IMR-90 (cell line): ENCODE measurements at regions not wholly inside any gene's neighbourhood (a gene's known extent, or its start where the extent isn't known, plus 50 kb on each side); places are given as distances from the start of the nearest gene placed in this dataset.
A peak's percentile ranks its signal among the peaks of the same experiment; 100 is the strongest.

ENCODE experiments used
- ATAC-seq: fragments of 200-7000 bp; cut with Tn5 transposase; 2 replicates; pipeline ENCODE4 v1.9.1; 2020; ENCODE audit warnings: low read depth, mild to moderate bottlenecking, moderate library complexity
- BruUV-seq: library from RNA; stranded (reverse); fragments of 400-500 nt; replicated peaks from 2 replicates; lab custom pipeline; 2021; lab: Mats Ljungman, UMichigan
- CTCF ChIA-PET: fragments of 300-600 bp; formaldehyde crosslinking; extraction: SDS; loops from one replicate; lab custom pipeline; 2021; ENCODE audit warnings: antibody characterized with exemption; lab: Yijun Ruan, JAX
- POLR2A ChIA-PET: fragments of 300-600 bp; sonication (Branson Sonifier 250); formaldehyde crosslinking; loops from one replicate; lab custom pipeline; 2022; ENCODE audit warnings: antibody characterized with exemption; ENCODE audit not compliant: unreplicated experiment; lab: Charles Lee
- DNase-seq: peaks from one replicate; pipeline ENCODE4 v3.0.0; 2013
- H2AFZ ChIP-seq: replicated peaks from 2 replicates; pipeline ENCODE3; 2013; ENCODE audit warnings: low read length, mild to moderate bottlenecking; ENCODE audit not compliant: poor library complexity
- H2AK5ac ChIP-seq: 2 replicates; pipeline ENCODE4 v1.6.1; 2013; ENCODE audit warnings: low read depth, low read length, inconsistent platforms
- H2AK9ac ChIP-seq: replicated peaks from 2 replicates; pipeline ENCODE3; 2013; ENCODE audit warnings: mild to moderate bottlenecking, low read depth, low read length, moderate library complexity; ENCODE audit not compliant: poor library complexity
- H2BK120ac ChIP-seq: 2 replicates; pipeline ENCODE4 v1.6.1; 2013; ENCODE audit warnings: low read depth, low read length, inconsistent platforms
- H2BK15ac ChIP-seq: 3 replicates; pipeline ENCODE4 v1.6.1; 2013; ENCODE audit warnings: low read depth, low read length, inconsistent platforms
- H2BK20ac ChIP-seq: 2 replicates; pipeline ENCODE4 v1.6.1; 2013; ENCODE audit warnings: low read depth, mild to moderate bottlenecking, inconsistent platforms, low read length, moderate library complexity
- H2BK5ac ChIP-seq: 2 replicates; pipeline ENCODE4 v1.6.1; 2013; ENCODE audit warnings: mild to moderate bottlenecking, low read depth, low read length, inconsistent platforms; ENCODE audit not compliant: poor library complexity, severe bottlenecking
- H3K14ac ChIP-seq: replicated peaks from 2 replicates; pipeline ENCODE4 v1.6.1; 2013; ENCODE audit warnings: low read depth, low read length, inconsistent platforms
- H3K18ac ChIP-seq: 2 replicates; pipeline ENCODE4 v1.6.1; 2013; ENCODE audit warnings: low read depth, low read length, control low read depth
- H3K23ac ChIP-seq: 2 replicates; pipeline ENCODE4 v1.6.1; 2013; ENCODE audit warnings: low read depth, low read length, inconsistent platforms
- H3K27ac ChIP-seq: 2 replicates; pipeline ENCODE4 v1.5.1; 2013; ENCODE audit warnings: mild to moderate bottlenecking, control low read depth, low read length; ENCODE audit not compliant: insufficient read depth
- H3K27me3 ChIP-seq: 2 replicates; pipeline ENCODE4 v1.6.1; 2013; ENCODE audit warnings: low read length; ENCODE audit not compliant: control insufficient read depth, insufficient read depth
- H3K36me3 ChIP-seq: 2 replicates; pipeline ENCODE4 v1.6.1; 2013; ENCODE audit warnings: low read length, mixed read lengths; ENCODE audit not compliant: control insufficient read depth, insufficient read depth
- H3K4ac ChIP-seq: 2 replicates; pipeline ENCODE4 v1.6.1; 2013; ENCODE audit warnings: low read depth, low read length, inconsistent platforms
- H3K4me1 ChIP-seq: 2 replicates; pipeline ENCODE4 v1.6.1; 2013; ENCODE audit warnings: low read length, mixed read lengths; ENCODE audit not compliant: control insufficient read depth, insufficient read depth
- H3K4me2 ChIP-seq: 2 replicates; pipeline ENCODE4 v1.6.1; 2013; ENCODE audit warnings: low read depth, mild to moderate bottlenecking, control low read depth, low read length, moderate library complexity
- H3K4me3 ChIP-seq: 2 replicates; pipeline ENCODE4 v1.5.1; 2013; ENCODE audit warnings: low read depth, mild to moderate bottlenecking, control low read depth, low read length, moderate library complexity; ENCODE audit not compliant: insufficient read depth
- H3K56ac ChIP-seq: 2 replicates; pipeline ENCODE4 v1.6.1; 2013; ENCODE audit warnings: low read length, inconsistent platforms; ENCODE audit not compliant: insufficient read depth; ENCODE audit errors: extremely low read depth
- H3K79me1 ChIP-seq, 2 experiments: 2 replicates each; pipeline ENCODE4 v1.6.1; 2013; ENCODE audit warnings: low read length in 2 of 2, inconsistent platforms in 1 of 2, low read depth in 1 of 2
- H3K9ac ChIP-seq: 2 replicates; pipeline ENCODE4 v1.6.1; 2013; ENCODE audit warnings: low read depth, low read length, control low read depth
- H3K9me1 ChIP-seq: 2 replicates; pipeline ENCODE4 v1.6.1; 2013; ENCODE audit warnings: low read length, inconsistent platforms; ENCODE audit not compliant: insufficient read depth
- H3K9me3 ChIP-seq: 2 replicates; pipeline ENCODE4 v1.6.1; 2013; ENCODE audit warnings: low read length; ENCODE audit not compliant: control insufficient read depth, insufficient read depth
- H4K20me1 ChIP-seq: 2 replicates; pipeline ENCODE4 v1.6.1; 2013; ENCODE audit warnings: low read length, inconsistent platforms; ENCODE audit not compliant: insufficient read depth
- H4K5ac ChIP-seq: 2 replicates; pipeline ENCODE4 v1.6.1; 2013; ENCODE audit warnings: mild to moderate bottlenecking, low read depth, low read length, control low read depth
- H4K8ac ChIP-seq, 2 experiments: 2 replicates each; pipeline ENCODE4 v1.6.1; 2013; ENCODE audit warnings: low read depth in 2 of 2, low read length in 2 of 2, control low read depth in 1 of 2, inconsistent platforms in 1 of 2
- H4K91ac ChIP-seq: 2 replicates; pipeline ENCODE4 v1.6.1; 2013; ENCODE audit warnings: low read depth, low read length, inconsistent platforms; ENCODE audit not compliant: insufficient read depth
- CTCF ChIP-seq: conservative IDR thresholded peaks from 2 replicates; pipeline ENCODE4 v1.5.1; 2012; ENCODE audit warnings: mild to moderate bottlenecking, low read depth, low read length, improper control_type of control experiment
- ELK1 ChIP-seq: fragments of 150-350 bp; IDR thresholded peaks from 2 replicates; pipeline ENCODE4 v1.6.1; 2016; ENCODE audit warnings: low read depth, mild to moderate bottlenecking, low read length, moderate library complexity, borderline replicate concordance
- FOS ChIP-seq: fragments of 150-350 bp; IDR thresholded peaks from 2 replicates; pipeline ENCODE4 v1.6.1; 2016; ENCODE audit warnings: low read depth, low read length
- MAFK ChIP-seq: IDR thresholded peaks from 2 replicates; pipeline ENCODE4 v1.6.1; 2012; ENCODE audit warnings: low read depth, low read length, improper control_type of control experiment
- MAZ ChIP-seq: IDR thresholded peaks from 2 replicates; pipeline ENCODE4 v1.6.1; 2012; ENCODE audit warnings: low read depth, mild to moderate bottlenecking, low read length, improper control_type of control experiment, moderate library complexity, borderline replicate concordance
- MXI1 ChIP-seq: IDR thresholded peaks from 2 replicates; pipeline ENCODE4 v1.6.1; 2012; ENCODE audit warnings: low read depth, mild to moderate bottlenecking, low read length, moderate library complexity, borderline replicate concordance
- NFE2L2 ChIP-seq: fragments of 150-350 bp; IDR thresholded peaks from 2 replicates; pipeline ENCODE4 v1.6.1; 2016; ENCODE audit warnings: low read depth, mild to moderate bottlenecking, low read length
- POLR2A ChIP-seq: IDR thresholded peaks from 2 replicates; pipeline ENCODE4 v1.6.1; 2012; ENCODE audit warnings: mild to moderate bottlenecking, low read depth, low read length
- RAD21 ChIP-seq: IDR thresholded peaks from 2 replicates; pipeline ENCODE4 v1.6.1; 2012; ENCODE audit warnings: low read length, improper control_type of control experiment
- RFX5 ChIP-seq: IDR thresholded peaks from 2 replicates; pipeline ENCODE4 v1.8.0; 2012; ENCODE audit warnings: low read depth, mild to moderate bottlenecking, low read length, moderate library complexity
- SMC3 ChIP-seq: fragments of 150-350 bp; IDR thresholded peaks from 2 replicates; pipeline ENCODE4 v1.6.1; 2016; ENCODE audit warnings: low read depth, mild to moderate bottlenecking, antibody characterized with exemption, low read length, moderate library complexity
- whole genome bisulfite sequencing, 2 experiments: methylation state at CpG; one replicate each; pipeline versions ENCODE4 v1.1.5 to v1.1.7; 2013; ENCODE audit warnings: missing lambda C conversion rate in 2 of 2; ENCODE audit not compliant: insufficient read length in 1 of 2; ENCODE audit errors: extremely low coverage in 2 of 2; 5-methylcytosine and 5-hydroxymethylcytosine counted together
- dilution Hi-C: fragments of 300-500 bp; cut with HindIII; formaldehyde crosslinking; loops from one replicate; pipeline ENCODE4 v1.14.3; 2018; ENCODE audit warnings: low sequenced_read_pairs; ENCODE audit not compliant: unreplicated experiment
- in situ Hi-C: fragments of 300-500 bp; cut with MboI; formaldehyde crosslinking; loops from 3 replicates; pipeline ENCODE4 v1.14.3; 2019; ENCODE audit warnings: low sequenced_read_pairs, inconsistent platforms, mixed read lengths
- intact Hi-C: fragments of 100-400 bp; cut with micrococcal nuclease; formaldehyde crosslinking; loops from 2 replicates; pipeline ENCODE4 v1.10.0; 2022

GRCh38 chr18:59823596-59824195 is 76.1 kb upstream of the PMAIP1 start:
- ChIA-PET CTCF (interaction anchor here (0.5 to 3.5 kb wide), 40 partner anchors 9 to 516 kb away, joined by 3 to 37 read pairs (median 4); partner anchors contain the start of gene CCBE1), POLR2A (no interaction called here)
- H3K9ac ChIP-seq, result no peak overlapping the region
- no peak overlapping the region for H3K4me2 ChIP-seq
- H4K91ac ChIP-seq, result 0 out of 2 replicates have a peak overlapping the region, but pooled peaks have one; percentile 26
- H3K36me3 ChIP-seq, result no peaks in the 10 kb centered on the region
- no peaks in the 10 kb centered on the region for H4K20me1 ChIP-seq
- H3K4me1 ChIP-seq, result peaks cover 4% of the 10 kb centered on the region
- H3K14ac ChIP-seq, result peak overlapping the region; percentile 51; the same call in 1 of the 2 replicates
- TF ChIP-seq MAFK, result peak; percentile 17; the same call in 1 of the 2 replicates
- TF ChIP-seq MXI1, result no peak
- TF ChIP-seq MAZ, result no peak
- TF ChIP-seq NFE2L2, result no peak
- TF ChIP-seq POLR2A, result 0 out of 2 replicates have a peak, but pooled peaks have one; percentile 26
- TF ChIP-seq CTCF, result peak; percentile 94
- TF ChIP-seq FOS, result no peak
- TF ChIP-seq RFX5, result no peak
- TF ChIP-seq ELK1, result no peak
- TF ChIP-seq RAD21, result peak; percentile 97
- TF ChIP-seq SMC3, result peak; percentile 100
- H2AK5ac ChIP-seq, result no peak overlapping the region
- no peak overlapping the region for H2BK15ac ChIP-seq
- H3K18ac ChIP-seq, result no peak overlapping the region
- BruUV-seq, result no TSS peak
- H3K4me3 ChIP-seq, result no peak overlapping the region
- no peak overlapping the region for H3K56ac ChIP-seq
- dilution Hi-C loops (loop anchor here (25.0 kb wide), 1 partner anchor 386 kb away; no protein-coding TSS in a partner anchor), in situ Hi-C loops (loop anchor here (5.0 kb wide), 2 partner anchors 191 to 366 kb away; no protein-coding TSS in a partner anchor), intact Hi-C loops (loop anchor here (1.0 to 5.0 kb wide), 8 partner anchors 40 to 575 kb away; partner anchors contain the start of genes CCBE1 and LMAN1)
- no peak overlapping the region for H2AK9ac ChIP-seq
- no peaks in the 10 kb centered on the region for H3K9me3 ChIP-seq
- ATAC-seq, result peak; percentile 96
- H3K79me1 ChIP-seq, result no peaks in the 10 kb centered on the region
- peak overlapping the region; percentile 59 for H2BK20ac ChIP-seq
- no peak overlapping the region for H3K23ac ChIP-seq
- H2BK120ac ChIP-seq, result peak overlapping the region; percentile 57
- no peak overlapping the region for H4K5ac ChIP-seq
- peak overlapping the region in 1 of 2 experiments; percentile 23; a peak in 2 of 4 replicates for H4K8ac ChIP-seq
- H2AFZ ChIP-seq, result peak overlapping the region; percentile 5
- no peak overlapping the region for H2BK5ac ChIP-seq
- no peak overlapping the region for H3K27ac ChIP-seq
- peak; percentile 80 for DNase-seq
- no peaks in the 10 kb centered on the region; the same call in 1 of the 2 replicates for H3K27me3 ChIP-seq
- WGBS, 2 experiments, result 0% methylated on average over 2 of the region's 12 CpGs; no CpG with 5 or more reads in 1 of the 2 experiments
- H3K9me1 ChIP-seq, result no peaks in the 10 kb centered on the region
- H3K4ac ChIP-seq, result peak overlapping the region; percentile 31
